RWPE2 (cell line): ENCODE measurements at regions not wholly inside any gene's neighbourhood (a gene's known extent, or its start where the extent isn't known, plus 50 kb on each side); places are given as distances from the start of the nearest gene placed in this dataset.

ENCODE experiments used
- ATAC-seq: fragments of 200-7000 bp; cut with Tn5 transposase; 3 replicates; pipeline ENCODE4 v1.9.1; 2021; ENCODE audit warnings: low read depth
- DNase-seq: peaks from one replicate; pipeline ENCODE4 v3.0.0-alpha.2; 2020; ENCODE audit warnings: low spot score
- H3K27ac ChIP-seq: fragments of 450-650 bp; 2 replicates; pipeline ENCODE4 v1.5.1; 2017; ENCODE audit warnings: mild to moderate bottlenecking; ENCODE audit not compliant: poor library complexity, severe bottlenecking
- H3K27me3 ChIP-seq: fragments of 250-450 bp; sonication (Bioruptor Pico); 2 replicates; pipeline ENCODE4 v1.5.1; 2021; ENCODE audit warnings: mild to moderate bottlenecking, moderate library complexity; ENCODE audit not compliant: insufficient read depth, poor library complexity, severe bottlenecking
- H3K36me3 ChIP-seq: fragments of 250-450 bp; sonication (Bioruptor Pico); 2 replicates; pipeline ENCODE4 v1.5.1; 2020; ENCODE audit warnings: low read depth, mild to moderate bottlenecking, moderate library complexity
- H3K4me1 ChIP-seq: fragments of 250-450 bp; sonication (Bioruptor Pico); 2 replicates; pipeline ENCODE4 v1.5.1; 2021; ENCODE audit warnings: mild to moderate bottlenecking, moderate library complexity; ENCODE audit not compliant: insufficient read depth, poor library complexity, severe bottlenecking
- H3K4me3 ChIP-seq: fragments of 250-450 bp; sonication (Bioruptor Pico); 2 replicates; pipeline ENCODE4 v1.5.1; 2021; ENCODE audit warnings: mild to moderate bottlenecking, moderate library complexity; ENCODE audit not compliant: severe bottlenecking
- H3K9me3 ChIP-seq: fragments of 250-450 bp; sonication (Bioruptor Pico); 2 replicates; pipeline ENCODE4 v1.5.1; 2021; ENCODE audit warnings: mild to moderate bottlenecking, moderate library complexity; ENCODE audit not compliant: severe bottlenecking
- TF ChIP-seq, protein P1 (sequence below): fragments of 450-650 bp; IDR thresholded peaks from one replicate; pipeline ENCODE4 v1.5.1; 2017; ENCODE audit warnings: mild to moderate bottlenecking, moderate library complexity; ENCODE audit not compliant: poor library complexity, severe bottlenecking

- ATAC-seq (no peak), DNase-seq (no peak)
- TF ChIP-seq, protein P1, sequence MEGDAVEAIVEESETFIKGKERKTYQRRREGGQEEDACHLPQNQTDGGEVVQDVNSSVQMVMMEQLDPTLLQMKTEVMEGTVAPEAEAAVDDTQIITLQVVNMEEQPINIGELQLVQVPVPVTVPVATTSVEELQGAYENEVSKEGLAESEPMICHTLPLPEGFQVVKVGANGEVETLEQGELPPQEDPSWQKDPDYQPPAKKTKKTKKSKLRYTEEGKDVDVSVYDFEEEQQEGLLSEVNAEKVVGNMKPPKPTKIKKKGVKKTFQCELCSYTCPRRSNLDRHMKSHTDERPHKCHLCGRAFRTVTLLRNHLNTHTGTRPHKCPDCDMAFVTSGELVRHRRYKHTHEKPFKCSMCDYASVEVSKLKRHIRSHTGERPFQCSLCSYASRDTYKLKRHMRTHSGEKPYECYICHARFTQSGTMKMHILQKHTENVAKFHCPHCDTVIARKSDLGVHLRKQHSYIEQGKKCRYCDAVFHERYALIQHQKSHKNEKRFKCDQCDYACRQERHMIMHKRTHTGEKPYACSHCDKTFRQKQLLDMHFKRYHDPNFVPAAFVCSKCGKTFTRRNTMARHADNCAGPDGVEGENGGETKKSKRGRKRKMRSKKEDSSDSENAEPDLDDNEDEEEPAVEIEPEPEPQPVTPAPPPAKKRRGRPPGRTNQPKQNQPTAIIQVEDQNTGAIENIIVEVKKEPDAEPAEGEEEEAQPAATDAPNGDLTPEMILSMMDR: no peak
- no peaks in the 10 kb centered on the region for H3K4me1 ChIP-seq
- no peaks in the 10 kb centered on the region for H3K36me3 ChIP-seq
- no peak overlapping the region for H3K4me3 ChIP-seq
- H3K9me3 ChIP-seq: no peaks in the 10 kb centered on the region
- no peak overlapping the region for H3K27ac ChIP-seq
- peaks cover 2% of the 10 kb centered on the region for H3K27me3 ChIP-seq
Observed at GRCh38 chr10:126732308-126732707, 61.8 kb upstream of the C10orf90 start.

DNA sequence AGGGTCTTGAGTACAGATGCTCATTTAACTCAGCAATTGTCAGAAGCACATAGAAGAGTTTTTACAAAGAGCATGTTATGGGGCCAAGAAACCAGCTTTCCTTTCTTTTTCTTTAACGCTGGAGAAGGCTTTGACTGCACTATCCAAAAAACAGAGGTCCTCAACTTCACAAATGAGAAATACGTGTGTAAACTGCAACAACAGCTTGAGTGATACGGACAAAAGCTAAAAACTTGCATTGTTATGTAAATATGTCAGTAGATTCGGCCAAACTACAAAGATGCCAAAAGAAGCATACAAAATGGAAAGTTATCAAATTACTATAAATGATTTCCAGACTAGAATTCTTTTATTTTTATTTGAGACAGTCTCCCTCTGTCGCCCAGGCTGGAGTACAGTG lies 62.4 kb upstream of the C10orf90 start:
- DNase-seq (no peak), ATAC-seq (no peak)
- Histone ChIP-seq H3K9me3 (no peaks in the 10 kb centered on the region), H3K4me3 (no peak overlapping the region), H3K4me1 (no peaks in the 10 kb centered on the region), H3K27ac (no peak overlapping the region), H3K36me3 (no peaks in the 10 kb centered on the region), H3K27me3 (peaks cover 2% of the 10 kb centered on the region)
- TF ChIP-seq, protein P1: no peak

DNA sequence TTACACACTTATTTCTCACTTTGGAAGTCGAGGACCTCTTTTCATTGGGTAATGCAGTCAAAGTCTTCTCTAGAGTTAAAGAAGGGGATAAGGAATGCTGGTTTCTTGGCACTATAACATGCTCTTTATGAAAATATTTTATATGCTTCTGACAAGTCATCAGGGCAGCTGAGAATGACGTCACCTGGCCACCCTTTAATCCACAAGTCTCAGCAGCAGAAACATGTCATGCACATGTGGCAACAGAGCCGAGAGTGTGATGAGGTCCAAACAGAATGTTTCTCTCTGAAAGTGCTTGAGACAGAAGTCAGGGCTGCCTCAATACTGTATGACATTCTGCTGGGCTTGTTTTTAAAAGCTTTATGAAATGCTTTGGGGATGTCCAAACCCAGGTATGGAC lies 63.5 kb upstream of the C10orf90 start:
- Histone ChIP-seq H3K4me1 (no peaks in the 10 kb centered on the region), H3K9me3 (no peaks in the 10 kb centered on the region), H3K27me3 (peaks cover 2% of the 10 kb centered on the region), H3K36me3 (no peaks in the 10 kb centered on the region), H3K4me3 (no peak overlapping the region), H3K27ac (no peak overlapping the region)
- DNase-seq: no peak
- ATAC-seq: no peak
- TF ChIP-seq, protein P1: no peak

DNA sequence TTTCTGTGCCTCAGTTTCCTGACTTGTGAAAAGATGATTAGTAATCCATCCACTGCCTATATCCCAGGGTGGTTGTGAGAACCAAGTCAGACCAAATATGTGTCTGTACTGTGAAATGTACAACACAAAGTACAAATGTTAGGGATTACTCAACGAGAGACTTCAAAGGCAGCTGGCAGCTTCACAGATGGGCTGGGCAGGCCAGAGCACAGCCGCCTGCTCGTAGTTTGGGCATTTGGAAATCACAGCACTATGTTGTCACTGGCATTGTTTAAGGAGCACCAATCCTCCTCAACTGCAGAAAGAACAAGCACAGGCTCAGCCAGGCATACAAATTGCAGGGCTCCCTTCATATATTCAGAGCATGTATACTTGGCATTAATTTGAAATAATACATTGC lies 64.5 kb upstream of the C10orf90 start:
- Histone ChIP-seq H3K27ac (no peak overlapping the region), H3K27me3 (peaks cover 2% of the 10 kb centered on the region), H3K4me1 (no peaks in the 10 kb centered on the region), H3K4me3 (no peak overlapping the region), H3K9me3 (no peaks in the 10 kb centered on the region), H3K36me3 (no peaks in the 10 kb centered on the region)
- DNase-seq (no peak), ATAC-seq (no peak)
- TF ChIP-seq, protein P1: no peak

- H3K4me1 ChIP-seq: no peaks in the 10 kb centered on the region
- no peak for DNase-seq
- no peak overlapping the region for H3K4me3 ChIP-seq
- H3K36me3 ChIP-seq: no peaks in the 10 kb centered on the region
- H3K9me3 ChIP-seq: no peaks in the 10 kb centered on the region
- peaks cover 2% of the 10 kb centered on the region for H3K27me3 ChIP-seq
- ATAC-seq: no peak
- TF ChIP-seq, protein P1: no peak
- H3K27ac ChIP-seq: no peak overlapping the region
Observed at GRCh38 chr10:126736142-126736541, 65.6 kb upstream of the C10orf90 start.
